Activated B cell treated with CpG ODN at 0.5 μM for 24 hours (primary cell): ENCODE measurements at regions not wholly inside any gene's neighbourhood (a gene's known extent, or its start where the extent isn't known, plus 50 kb on each side); places are given as distances from the start of the nearest gene placed in this dataset.

Experiments used
- ATAC-seq: fragments of 200-7000 bp; cut with Tn5 transposase; one replicate; pipeline ENCODE4 v1.10.0; 2021; ENCODE audit warnings: low read depth, mild to moderate bottlenecking, moderate library complexity
- CTCF ChIA-PET: fragments of 350-600 bp; sonication (Branson Sonifier 250); formaldehyde crosslinking; loops from one replicate; lab custom pipeline; 2021; ENCODE audit warnings: antibody characterized with exemption; lab: Charles Lee
- POLR2A ChIA-PET: fragments of 350-600 bp; sonication (Branson Sonifier 250); formaldehyde crosslinking; loops from one replicate; lab custom pipeline; 2021; ENCODE audit warnings: antibody characterized with exemption; lab: Charles Lee
- DNase-seq: peaks from one replicate; pipeline ENCODE4 v3.0.0; 2022
- H3K27ac Mint-ChIP-seq: one replicate; pipeline ENCODE4 v1.8.0; 2020; ENCODE audit warnings: mixed read lengths
- H3K27me3 Mint-ChIP-seq: one replicate; pipeline ENCODE4 v1.8.0; 2021; ENCODE audit warnings: mixed read lengths
- H3K36me3 Mint-ChIP-seq: one replicate; pipeline ENCODE4 v1.8.0; 2021; ENCODE audit warnings: low read depth, mixed read lengths
- H3K4me1 Mint-ChIP-seq: one replicate; pipeline ENCODE4 v1.8.0; 2021; ENCODE audit warnings: mixed read lengths
- H3K4me3 Mint-ChIP-seq: one replicate; pipeline ENCODE4 v1.8.0; 2020; ENCODE audit warnings: mild to moderate bottlenecking, mixed read lengths
- H3K9me3 Mint-ChIP-seq: one replicate; pipeline ENCODE4 v1.8.0; 2020; ENCODE audit warnings: mixed read lengths
- CTCF ChIP-seq: fragments of 200-600 bp; IDR thresholded peaks from one replicate; pipeline ENCODE4 v1.8.0; 2022; ENCODE audit warnings: antibody characterized with exemption, mild to moderate bottlenecking
- intact Hi-C: fragments of 100-400 bp; cut with micrococcal nuclease; formaldehyde crosslinking; loops from one replicate; pipeline ENCODE4 v1.15.1; 2024

GRCh38 chr22:49192180-49192856 lies 635.4 kb downstream of the BRD1 start:
- ATAC-seq, result no peak
- Mint-ChIP-seq H3K4me1 (no peaks in the 10 kb centered on the region), H3K4me3 (no peak overlapping the region), H3K27ac (no peak overlapping the region), H3K36me3 (no peaks in the 10 kb centered on the region), H3K9me3 (no peaks in the 10 kb centered on the region), H3K27me3 (no peaks in the 10 kb centered on the region)
- ChIA-PET CTCF (no interaction called here), POLR2A (no interaction called here)
- DNase-seq, result no peak
- TF ChIP-seq CTCF, result no peak
- intact Hi-C loops, result no loop called here

- DNase-seq (no peak), ATAC-seq (no peak)
- no peak overlapping the region for H3K4me3 Mint-ChIP-seq
- TF ChIP-seq CTCF, result no peak
- POLR2A ChIA-PET, result no interaction called here
- H3K36me3 Mint-ChIP-seq, result no peaks in the 10 kb centered on the region
- no peak overlapping the region for H3K27ac Mint-ChIP-seq
- H3K4me1 Mint-ChIP-seq, result no peaks in the 10 kb centered on the region
- intact Hi-C loops, result no loop called here
- no peaks in the 10 kb centered on the region for H3K9me3 Mint-ChIP-seq
- CTCF ChIA-PET, result no interaction called here
- no peaks in the 10 kb centered on the region for H3K27me3 Mint-ChIP-seq
Observed at GRCh38 chr22:49191506-49191980, 636.1 kb downstream of the BRD1 start.

GRCh38 chr22:49190816-49191505 lies 636.7 kb downstream of the BRD1 start:
- no peak overlapping the region for H3K27ac Mint-ChIP-seq

GRCh38 chr22:49189871-49190270 lies 637.8 kb downstream of the BRD1 start:
- DNase-seq (no peak), ATAC-seq (no peak)
- Mint-ChIP-seq H3K27me3 (no peaks in the 10 kb centered on the region), H3K9me3 (no peaks in the 10 kb centered on the region), H3K4me3 (no peak overlapping the region), H3K27ac (no peak overlapping the region), H3K36me3 (no peaks in the 10 kb centered on the region), H3K4me1 (no peaks in the 10 kb centered on the region)
- intact Hi-C loops, result no loop called here
- POLR2A ChIA-PET, result no interaction called here
- CTCF ChIA-PET, result no interaction called here
- TF ChIP-seq CTCF, result no peak

More at GRCh38 chr22:49190816-49191505, 636.7 kb downstream of the BRD1 start:
- ChIA-PET POLR2A (no interaction called here), CTCF (no interaction called here)
- H3K4me3 Mint-ChIP-seq, result no peak overlapping the region
- no peaks in the 10 kb centered on the region for H3K9me3 Mint-ChIP-seq
- intact Hi-C loops, result no loop called here
- ATAC-seq (no peak), DNase-seq (no peak)
- TF ChIP-seq CTCF, result no peak
- no peaks in the 10 kb centered on the region for H3K36me3 Mint-ChIP-seq
- no peaks in the 10 kb centered on the region for H3K4me1 Mint-ChIP-seq
- H3K27me3 Mint-ChIP-seq, result no peaks in the 10 kb centered on the region

GRCh38 chr22:49188591-49188990 lies 639.1 kb downstream of the BRD1 start:
- no peaks in the 10 kb centered on the region for H3K27me3 Mint-ChIP-seq
- CTCF ChIA-PET, result no interaction called here

More at GRCh38 chr22:49188591-49188990, 639.1 kb downstream of the BRD1 start:
- DNase-seq, result no peak
- Mint-ChIP-seq H3K4me3 (no peak overlapping the region), H3K27ac (no peak overlapping the region), H3K4me1 (no peaks in the 10 kb centered on the region), H3K36me3 (no peaks in the 10 kb centered on the region), H3K9me3 (no peaks in the 10 kb centered on the region)
- no peak for TF ChIP-seq CTCF
- ATAC-seq, result no peak
- intact Hi-C loops, result no loop called here
- POLR2A ChIA-PET, result no interaction called here
